DOHH2 (cell line): ENCODE measurements at regions not wholly inside any gene's neighbourhood (a gene's known extent, or its start where the extent isn't known, plus 50 kb on each side); places are given as distances from the start of the nearest gene placed in this dataset.

Experiments used
- H3F3A ChIP-seq: fragments of 200-600 bp; sonication (generic), shearing (Covaris generic); 2 replicates; pipeline ENCODE4 v1.6.0; 2016; ENCODE audit warnings: antibody characterized with exemption, mild to moderate bottlenecking; ENCODE audit not compliant: control insufficient read depth, insufficient read depth
- H3K27ac ChIP-seq: fragments of 200-600 bp; sonication (generic); 2 replicates; pipeline ENCODE4 v1.5.1; 2014; ENCODE audit warnings: low read depth, mild to moderate bottlenecking, low read length, moderate library complexity
- H3K27me3 ChIP-seq: fragments of 200-600 bp; sonication (generic); 2 replicates; pipeline ENCODE4 v1.6.1; 2014; ENCODE audit warnings: mild to moderate bottlenecking, low read length, mixed read lengths; ENCODE audit not compliant: control insufficient read depth
- H3K36me3 ChIP-seq: fragments of 200-600 bp; sonication (generic); 2 replicates; pipeline ENCODE4 v1.6.1; 2014; ENCODE audit warnings: mild to moderate bottlenecking, low read length, moderate library complexity, mixed read lengths; ENCODE audit not compliant: control insufficient read depth
- H3K4me1 ChIP-seq: fragments of 200-600 bp; sonication (generic); 2 replicates; pipeline ENCODE4 v1.6.1; 2014; ENCODE audit warnings: mild to moderate bottlenecking, low read length, mixed read lengths; ENCODE audit not compliant: control insufficient read depth
- H3K4me2 ChIP-seq: fragments of 200-600 bp; sonication (generic); 2 replicates; pipeline ENCODE4 v1.6.0; 2014; ENCODE audit warnings: mild to moderate bottlenecking, low read length, moderate library complexity
- H3K4me3 ChIP-seq: fragments of 200-600 bp; sonication (generic); 2 replicates; pipeline ENCODE4 v1.5.1; 2014; ENCODE audit warnings: mild to moderate bottlenecking, low read length, mixed read lengths
- H3K79me2 ChIP-seq: fragments of 200-600 bp; sonication (generic); 2 replicates; pipeline ENCODE4 v1.6.1; 2014; ENCODE audit warnings: mild to moderate bottlenecking, low read length, mixed read lengths; ENCODE audit not compliant: control insufficient read depth
- H3K9me2 ChIP-seq: fragments of 200-600 bp; sonication (generic); replicated peaks from 2 replicates; pipeline ENCODE4 v1.6.1; 2014; ENCODE audit warnings: mild to moderate bottlenecking, low read length, mixed read lengths; ENCODE audit not compliant: control insufficient read depth
- H3K9me3 ChIP-seq: fragments of 200-600 bp; sonication (generic); 2 replicates; pipeline ENCODE4 v1.6.1; 2014; ENCODE audit warnings: antibody characterized with exemption, low read length, mixed read lengths; ENCODE audit not compliant: control insufficient read depth, insufficient read depth
- H4K20me1 ChIP-seq: fragments of 200-600 bp; sonication (generic); 2 replicates; pipeline ENCODE4 v1.6.0; 2014; ENCODE audit warnings: low read depth, mild to moderate bottlenecking, antibody characterized with exemption, low read length, moderate library complexity; ENCODE audit not compliant: control insufficient read depth, insufficient read depth
- CTCF ChIP-seq: fragments of 200-600 bp; sonication (generic); IDR thresholded peaks from one replicate; pipeline ENCODE4 v1.5.1; 2014; ENCODE audit warnings: antibody characterized with exemption, mild to moderate bottlenecking, low read depth, low read length; ENCODE audit not compliant: poor library complexity, severe bottlenecking
- EZH2phosphoT487 ChIP-seq: fragments of 200-600 bp; sonication (generic); IDR thresholded peaks from 2 replicates; pipeline ENCODE4 v1.6.1; 2017; ENCODE audit warnings: borderline replicate concordance, mild to moderate bottlenecking, antibody characterized with exemption, low read length, moderate library complexity, mixed read lengths

GRCh38 chr18:54509793-54510192, 81.3 kb upstream of the DYNAP start:
- H3K79me2 ChIP-seq: no peaks in the 10 kb centered on the region
- no peaks in the 10 kb centered on the region for H4K20me1 ChIP-seq
- no peak overlapping the region for H3K4me3 ChIP-seq
- TF ChIP-seq CTCF (no peak), EZH2phosphoT487 (no peak)
- H3K36me3 ChIP-seq: no peaks in the 10 kb centered on the region
- no peaks in the 10 kb centered on the region for H3K9me2 ChIP-seq
- H3K27ac ChIP-seq: no peak overlapping the region
- H3K4me2 ChIP-seq: no peak overlapping the region
- no peaks in the 10 kb centered on the region for H3F3A ChIP-seq
- H3K27me3 ChIP-seq: no peaks in the 10 kb centered on the region
- no peaks in the 10 kb centered on the region for H3K4me1 ChIP-seq
- H3K9me3 ChIP-seq: no peaks in the 10 kb centered on the region

GRCh38 chr18:54515149-54515548, 75.9 kb upstream of the DYNAP start:
- Histone ChIP-seq H3K9me2 (no peaks in the 10 kb centered on the region), H4K20me1 (no peaks in the 10 kb centered on the region), H3K79me2 (no peaks in the 10 kb centered on the region), H3K4me3 (no peak overlapping the region), H3K27ac (no peak overlapping the region), H3K36me3 (no peaks in the 10 kb centered on the region), H3K4me2 (no peak overlapping the region), H3K9me3 (no peaks in the 10 kb centered on the region), H3K27me3 (no peaks in the 10 kb centered on the region), H3K4me1 (no peaks in the 10 kb centered on the region), H3F3A (no peaks in the 10 kb centered on the region)
- TF ChIP-seq CTCF: no peak
- no peak for TF ChIP-seq EZH2phosphoT487

- Histone ChIP-seq H3K4me1 (no peaks in the 10 kb centered on the region), H3K9me3 (no peaks in the 10 kb centered on the region), H3K4me2 (no peak overlapping the region), H3F3A (no peaks in the 10 kb centered on the region), H4K20me1 (no peaks in the 10 kb centered on the region), H3K9me2 (no peaks in the 10 kb centered on the region), H3K36me3 (no peaks in the 10 kb centered on the region), H3K4me3 (no peak overlapping the region), H3K27ac (no peak overlapping the region), H3K27me3 (0 out of 2 replicates have a peak, but pooled peaks cover 4% of the 10 kb centered on the region), H3K79me2 (no peaks in the 10 kb centered on the region)
- TF ChIP-seq EZH2phosphoT487: no peak
- no peak for TF ChIP-seq CTCF
These were observed 73.5 kb upstream of the DYNAP start for GRCh38 chr18:54517521-54517920.

GRCh38 chr18:54521846-54522245, 69.2 kb upstream of the DYNAP start:
- Histone ChIP-seq H3K27me3 (0 out of 2 replicates have a peak, but pooled peaks cover 4% of the 10 kb centered on the region), H4K20me1 (no peaks in the 10 kb centered on the region), H3K9me3 (no peaks in the 10 kb centered on the region), H3K36me3 (no peaks in the 10 kb centered on the region), H3F3A (no peaks in the 10 kb centered on the region), H3K4me3 (no peak overlapping the region), H3K4me1 (no peaks in the 10 kb centered on the region), H3K79me2 (no peaks in the 10 kb centered on the region), H3K4me2 (no peak overlapping the region), H3K27ac (no peak overlapping the region), H3K9me2 (no peaks in the 10 kb centered on the region)
- TF ChIP-seq EZH2phosphoT487: no peak
- TF ChIP-seq CTCF: no peak
